IMR-90 (cell line): ENCODE measurements at regions not wholly inside any gene's neighbourhood (a gene's known extent, or its start where the extent isn't known, plus 50 kb on each side); places are given as distances from the start of the nearest gene placed in this dataset.

Experiments used
- CEBPB ChIP-seq: IDR thresholded peaks from 2 replicates; pipeline ENCODE4 v1.6.1; 2012; ENCODE audit warnings: low read depth, low read length, improper control_type of control experiment
- CTCF ChIP-seq: conservative IDR thresholded peaks from 2 replicates; pipeline ENCODE4 v1.5.1; 2012; ENCODE audit warnings: mild to moderate bottlenecking, low read depth, low read length, improper control_type of control experiment
- ELK1 ChIP-seq: fragments of 150-350 bp; IDR thresholded peaks from 2 replicates; pipeline ENCODE4 v1.6.1; 2016; ENCODE audit warnings: low read depth, mild to moderate bottlenecking, low read length, moderate library complexity, borderline replicate concordance
- MAFK ChIP-seq: IDR thresholded peaks from 2 replicates; pipeline ENCODE4 v1.6.1; 2012; ENCODE audit warnings: low read depth, low read length, improper control_type of control experiment
- POLR2A ChIP-seq: IDR thresholded peaks from 2 replicates; pipeline ENCODE4 v1.6.1; 2012; ENCODE audit warnings: mild to moderate bottlenecking, low read depth, low read length
- RCOR1 ChIP-seq: IDR thresholded peaks from 2 replicates; pipeline ENCODE4 v1.6.1; 2012; ENCODE audit warnings: mild to moderate bottlenecking, low read length, improper control_type of control experiment; ENCODE audit not compliant: insufficient replicate concordance
- RFX5 ChIP-seq: IDR thresholded peaks from 2 replicates; pipeline ENCODE4 v1.8.0; 2012; ENCODE audit warnings: low read depth, mild to moderate bottlenecking, low read length, moderate library complexity

- TF ChIP-seq CTCF (no peak), CEBPB (no peak), RFX5 (no peak), ELK1 (no peak), RCOR1 (no peak), POLR2A (no peak), MAFK (no peak)
Measured at GRCh38 chr5:58043032-58043945, 416.6 kb downstream of the PLK2 start.
